ENCODE measurements at regions not wholly inside any gene's neighbourhood (a gene's known extent, or its start where the extent isn't known, plus 50 kb on each side); places are given as distances from the start of the nearest gene placed in this dataset.

DNA sequence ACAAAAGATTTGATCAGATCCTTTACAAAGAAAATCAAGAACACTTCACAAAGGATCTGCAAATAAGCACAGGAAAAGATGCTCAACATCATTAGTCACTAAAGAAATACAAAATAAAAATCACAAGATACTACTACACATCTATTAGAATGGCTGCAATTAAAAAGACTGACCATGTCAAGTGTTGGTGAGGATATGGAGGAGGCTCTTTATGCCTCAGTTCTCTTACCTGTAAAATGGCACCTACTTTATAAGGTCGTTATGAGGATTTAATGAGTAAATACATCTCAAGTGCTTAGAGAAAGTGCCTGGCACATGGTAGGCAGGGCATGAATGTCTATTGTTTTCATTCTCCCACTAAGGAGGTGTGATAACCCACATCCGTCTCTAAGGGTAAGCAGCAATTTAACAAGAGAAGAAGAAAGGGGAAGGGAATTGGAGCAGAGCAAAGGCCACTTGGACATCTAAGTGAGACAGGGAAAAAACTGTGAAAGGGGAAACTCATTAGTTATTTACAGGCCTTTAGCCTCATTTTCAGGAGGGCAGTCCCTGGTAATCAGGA is 157.5 kb upstream of the NFE2L3 start:
- Mint-ChIP-seq H3K4me3 (no peak overlapping the region), H3K27me3 (peaks cover 16% of the 10 kb centered on the region), H3K9me3 (no peaks in the 10 kb centered on the region), H3K4me1 (no peaks in the 10 kb centered on the region), H3K36me3 (no peaks in the 10 kb centered on the region), H3K27ac (no peak overlapping the region)
- DNase-seq, result no peak

DNA sequence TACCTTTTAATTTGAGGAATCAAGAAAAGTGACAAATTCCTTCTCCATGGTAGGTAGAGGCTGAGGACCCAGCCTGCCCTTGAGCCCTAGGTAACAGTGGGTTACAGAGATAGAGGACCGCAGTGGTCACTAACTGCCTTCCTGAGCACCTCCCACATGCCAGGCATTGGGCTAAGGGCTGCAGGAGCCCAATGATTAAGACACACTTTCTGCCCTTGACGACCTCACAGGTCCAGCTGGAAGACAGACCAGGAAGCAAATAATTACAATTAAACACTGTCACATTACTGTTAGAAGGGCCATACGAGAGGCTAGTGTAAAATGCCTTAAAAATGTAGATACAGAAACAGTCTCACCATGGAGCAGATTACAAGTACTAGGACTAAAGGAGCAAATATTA is 156.8 kb upstream of the NFE2L3 start:
- Mint-ChIP-seq H3K4me1 (no peaks in the 10 kb centered on the region), H3K36me3 (no peaks in the 10 kb centered on the region), H3K27ac (no peak overlapping the region), H3K4me3 (no peak overlapping the region), H3K9me3 (no peaks in the 10 kb centered on the region), H3K27me3 (peaks cover 16% of the 10 kb centered on the region)
- no peak for DNase-seq

DNA sequence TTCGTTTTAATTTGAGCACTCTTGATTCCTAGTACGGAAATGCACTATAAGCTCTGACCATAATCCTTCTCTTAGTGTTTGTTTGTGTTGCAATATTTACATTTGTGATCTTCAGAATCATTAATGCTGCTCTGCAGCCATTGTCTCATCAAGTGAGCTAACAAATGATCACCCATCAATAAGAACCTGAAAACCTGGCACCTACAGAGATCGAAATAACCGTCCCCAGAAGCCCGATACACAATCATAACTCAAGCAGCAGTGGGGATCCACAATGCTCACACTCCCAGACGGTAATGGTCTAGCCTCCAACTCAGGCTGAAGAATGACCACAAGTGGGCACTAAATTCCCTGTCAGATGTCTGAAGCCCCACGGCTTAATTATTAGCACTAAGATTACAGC is 156.0 kb upstream of the NFE2L3 start:
- H3K27ac Mint-ChIP-seq, result no peak overlapping the region
- H3K4me3 Mint-ChIP-seq, result no peak overlapping the region
- no peak for DNase-seq
- no peaks in the 10 kb centered on the region for H3K9me3 Mint-ChIP-seq
- no peaks in the 10 kb centered on the region for H3K36me3 Mint-ChIP-seq
- peaks cover 12% of the 10 kb centered on the region for H3K27me3 Mint-ChIP-seq
- no peaks in the 10 kb centered on the region for H3K4me1 Mint-ChIP-seq

DNA sequence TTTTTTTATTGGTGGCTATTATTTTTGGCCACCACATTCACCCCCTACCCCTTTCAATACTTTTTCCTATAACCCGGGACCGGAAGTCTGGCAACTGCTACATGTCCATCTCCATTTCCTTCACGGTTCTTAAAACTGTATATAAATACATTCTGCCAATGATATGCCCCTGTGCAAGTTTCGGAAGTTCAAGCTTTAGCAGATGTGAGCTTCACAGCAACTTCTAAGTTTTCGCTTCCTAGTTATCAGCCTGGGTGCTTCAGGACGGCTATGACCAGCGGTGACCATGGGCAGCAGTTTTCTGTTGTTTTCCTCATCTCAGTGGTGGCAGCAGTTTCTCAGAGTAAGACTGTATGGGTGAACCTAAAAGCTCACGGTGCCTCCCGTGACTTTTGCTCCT is 153.5 kb upstream of the NFE2L3 start:
- H3K27ac Mint-ChIP-seq, result no peak overlapping the region

DNA sequence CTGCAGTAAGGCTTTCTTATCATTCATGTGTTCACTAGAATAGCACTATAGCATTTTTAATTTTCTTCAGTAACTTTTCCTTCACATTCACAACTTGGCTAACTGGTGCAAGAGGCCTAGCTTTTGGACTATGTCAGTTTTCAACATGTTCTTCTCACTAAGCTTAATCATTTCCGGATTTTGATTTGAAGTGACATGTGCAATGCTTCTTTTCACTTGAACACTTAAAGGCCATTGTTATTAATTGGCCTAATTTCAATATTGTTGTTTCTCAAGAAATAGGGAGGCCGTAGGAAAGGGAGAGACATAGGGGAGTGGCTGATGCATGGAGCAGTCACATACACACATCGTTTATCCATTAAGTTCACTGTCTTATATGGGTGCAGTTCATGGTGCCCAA is 151.2 kb upstream of the NFE2L3 start:
- H3K36me3 Mint-ChIP-seq, result no peaks in the 10 kb centered on the region
- peaks cover 18% of the 10 kb centered on the region for H3K27me3 Mint-ChIP-seq
- H3K4me1 Mint-ChIP-seq, result no peaks in the 10 kb centered on the region
- H3K9me3 Mint-ChIP-seq, result no peaks in the 10 kb centered on the region
- no peak for DNase-seq
- H3K4me3 Mint-ChIP-seq, result no peak overlapping the region
- no peak overlapping the region for H3K27ac Mint-ChIP-seq

More for the DNA sequence above, 153.5 kb upstream of the NFE2L3 start:
- H3K36me3 Mint-ChIP-seq, result no peaks in the 10 kb centered on the region
- no peak for DNase-seq
- H3K4me3 Mint-ChIP-seq, result no peak overlapping the region
- peaks cover 18% of the 10 kb centered on the region for H3K27me3 Mint-ChIP-seq
- no peaks in the 10 kb centered on the region for H3K4me1 Mint-ChIP-seq
- H3K9me3 Mint-ChIP-seq, result no peaks in the 10 kb centered on the region

DNA sequence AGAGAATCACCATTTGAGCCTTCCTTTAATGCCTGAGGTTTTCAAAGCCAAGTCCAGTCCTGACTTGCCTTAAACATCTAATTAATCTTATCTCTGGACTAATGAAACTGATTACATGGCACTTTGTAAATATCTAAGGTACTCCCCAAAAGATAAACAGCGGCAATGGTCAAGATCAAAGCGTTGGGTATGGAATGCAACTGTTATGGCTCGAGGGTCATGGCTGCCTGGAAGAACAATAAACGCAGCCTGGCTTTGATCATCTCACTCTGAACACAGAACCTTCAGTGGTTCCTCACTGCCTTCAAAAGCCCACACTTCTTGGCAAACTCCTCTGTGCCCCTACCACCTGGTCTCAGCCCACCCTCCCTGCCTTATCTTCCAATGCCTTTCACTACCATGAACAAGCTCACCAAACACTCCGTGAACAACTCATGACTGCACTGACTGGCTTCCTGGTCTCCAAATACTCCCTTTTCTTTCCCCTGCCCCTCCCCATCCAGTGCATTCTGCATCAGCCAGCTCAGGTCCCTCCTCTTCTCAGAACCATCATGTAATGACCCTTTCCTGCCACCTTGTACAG is 150.2 kb upstream of the NFE2L3 start:
- no peak overlapping the region for H3K27ac Mint-ChIP-seq
- H3K27me3 Mint-ChIP-seq, result peaks cover 21% of the 10 kb centered on the region
- no peaks in the 10 kb centered on the region for H3K4me1 Mint-ChIP-seq
- no peaks in the 10 kb centered on the region for H3K9me3 Mint-ChIP-seq
- H3K4me3 Mint-ChIP-seq, result no peak overlapping the region
- no peaks in the 10 kb centered on the region for H3K36me3 Mint-ChIP-seq
- no peak for DNase-seq

GRCh38 chr7:26005683-26006410 is 146.2 kb upstream of the NFE2L3 start:
- no peak overlapping the region for H3K4me3 Mint-ChIP-seq
- H3K9me3 Mint-ChIP-seq, result no peaks in the 10 kb centered on the region
- peaks cover 18% of the 10 kb centered on the region for H3K27me3 Mint-ChIP-seq
- H3K4me1 Mint-ChIP-seq, result no peaks in the 10 kb centered on the region
- no peak for DNase-seq
- no peaks in the 10 kb centered on the region for H3K36me3 Mint-ChIP-seq
- no peak overlapping the region for H3K27ac Mint-ChIP-seq

- H3K4me1 Mint-ChIP-seq, result no peaks in the 10 kb centered on the region
- peaks cover 18% of the 10 kb centered on the region for H3K27me3 Mint-ChIP-seq
- H3K9me3 Mint-ChIP-seq, result no peaks in the 10 kb centered on the region
- H3K27ac Mint-ChIP-seq, result no peak overlapping the region
- DNase-seq, result no peak
- H3K4me3 Mint-ChIP-seq, result no peak overlapping the region
- H3K36me3 Mint-ChIP-seq, result no peaks in the 10 kb centered on the region
These were observed 145.6 kb upstream of the NFE2L3 start for GRCh38 chr7:26006426-26006825.

DNA sequence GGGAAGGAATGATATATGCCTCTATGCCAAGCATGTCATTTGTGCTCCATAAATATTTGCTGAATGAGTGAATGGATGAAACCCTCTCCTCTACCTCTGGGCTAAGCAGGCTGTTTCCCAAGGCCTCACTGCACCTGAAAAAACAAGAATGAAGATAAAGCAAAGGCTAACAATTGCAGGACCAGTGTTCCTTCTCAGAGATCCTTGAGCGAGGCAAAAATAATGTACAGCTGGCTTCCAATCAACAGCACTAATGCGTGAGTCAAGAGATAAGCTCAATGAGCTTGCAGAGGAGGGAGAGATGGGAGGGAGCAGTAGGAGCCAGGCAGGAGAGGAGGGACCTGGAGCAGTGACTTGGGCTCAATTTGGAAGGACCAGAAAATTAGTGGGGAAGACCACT is 144.5 kb upstream of the NFE2L3 start:
- Mint-ChIP-seq H3K36me3 (no peaks in the 10 kb centered on the region), H3K27ac (no peak overlapping the region), H3K4me3 (no peak overlapping the region), H3K4me1 (no peaks in the 10 kb centered on the region), H3K9me3 (no peaks in the 10 kb centered on the region), H3K27me3 (peaks cover 18% of the 10 kb centered on the region)
- DNase-seq, result no peak

DNA sequence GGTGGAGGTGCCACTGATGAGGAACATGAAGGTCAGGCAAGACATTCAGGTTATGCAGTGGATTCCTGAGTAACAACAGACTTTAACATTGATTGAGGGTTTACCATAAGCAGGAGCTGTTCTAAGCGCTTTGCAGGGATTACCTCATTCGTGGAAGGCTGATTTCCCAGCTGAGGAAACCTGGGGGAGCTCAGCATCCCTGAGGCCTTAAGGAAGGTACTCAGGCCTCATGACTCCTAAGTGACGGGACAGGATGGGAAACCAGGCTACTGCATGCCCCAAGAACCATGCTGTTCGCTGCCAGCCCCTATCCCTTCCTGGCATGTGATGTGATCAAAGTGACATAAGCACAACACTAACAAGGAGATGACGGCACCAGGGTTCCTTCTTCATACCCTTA is 143.6 kb upstream of the NFE2L3 start:
- no peaks in the 10 kb centered on the region for H3K9me3 Mint-ChIP-seq
- H3K27me3 Mint-ChIP-seq, result peaks cover 12% of the 10 kb centered on the region
- H3K4me3 Mint-ChIP-seq, result no peak overlapping the region
- no peaks in the 10 kb centered on the region for H3K4me1 Mint-ChIP-seq
- H3K36me3 Mint-ChIP-seq, result no peaks in the 10 kb centered on the region
- no peak overlapping the region for H3K27ac Mint-ChIP-seq
- DNase-seq, result no peak

GRCh38 chr7:26011039-26011696 is 140.8 kb upstream of the NFE2L3 start:
- Mint-ChIP-seq H3K4me1 (no peaks in the 10 kb centered on the region), H3K27ac (no peak overlapping the region), H3K9me3 (peaks cover 5% of the 10 kb centered on the region), H3K27me3 (peaks cover 12% of the 10 kb centered on the region), H3K4me3 (no peak overlapping the region), H3K36me3 (no peaks in the 10 kb centered on the region)
- no peak for DNase-seq

DNA sequence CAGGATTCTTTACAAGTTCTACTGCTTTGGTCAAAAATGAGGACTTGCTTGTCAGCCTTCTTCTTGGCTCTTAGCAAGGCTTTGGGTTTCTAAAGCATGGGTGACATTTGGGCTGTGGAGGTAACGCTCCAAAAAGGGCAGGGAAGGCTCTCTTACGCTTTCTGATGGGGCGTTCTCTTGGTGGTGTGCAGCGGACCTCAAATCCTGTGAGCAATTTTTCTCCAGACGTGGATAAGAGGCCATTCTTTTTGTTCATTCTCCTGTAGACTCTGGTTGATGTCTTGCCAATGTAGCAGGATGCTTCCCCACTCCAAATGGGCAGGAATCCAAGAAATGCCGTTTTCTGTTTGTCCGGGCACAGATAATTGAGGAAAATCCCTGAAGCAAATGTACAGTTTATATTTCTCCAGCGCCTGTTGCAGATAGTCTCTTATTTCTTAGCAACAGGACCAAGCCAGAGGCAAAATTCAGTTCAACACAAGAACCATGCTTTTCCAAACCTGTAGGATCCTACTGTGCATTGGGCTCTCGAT is 138.4 kb upstream of the NFE2L3 start:
- H3K27me3 Mint-ChIP-seq, result peaks cover 15% of the 10 kb centered on the region
- no peak overlapping the region for H3K27ac Mint-ChIP-seq
- H3K4me1 Mint-ChIP-seq, result no peaks in the 10 kb centered on the region
- H3K9me3 Mint-ChIP-seq, result peaks cover 9% of the 10 kb centered on the region
- no peaks in the 10 kb centered on the region for H3K36me3 Mint-ChIP-seq
- DNase-seq, result no peak
- H3K4me3 Mint-ChIP-seq, result no peak overlapping the region

DNA sequence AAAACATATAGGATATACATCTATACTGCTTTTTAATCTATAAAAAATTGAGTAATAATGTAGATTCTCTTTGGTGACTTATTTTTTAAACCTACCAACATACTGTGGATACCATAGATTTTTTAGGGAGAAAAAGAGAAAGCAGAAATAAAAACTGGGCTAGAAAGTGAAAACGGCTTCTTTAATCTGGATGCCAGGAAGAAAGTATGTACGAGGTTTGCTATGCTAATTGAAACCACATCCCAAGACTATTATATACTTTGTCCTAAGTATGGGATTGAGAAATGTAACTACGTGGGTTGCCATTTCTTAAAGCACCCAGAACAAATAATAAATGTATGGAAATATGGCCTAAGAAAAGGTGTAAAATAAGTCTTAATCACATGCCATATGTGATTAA is 129.0 kb upstream of the NFE2L3 start:
- Mint-ChIP-seq H3K27me3 (peaks cover 6% of the 10 kb centered on the region), H3K4me3 (no peak overlapping the region), H3K9me3 (no peaks in the 10 kb centered on the region), H3K4me1 (no peaks in the 10 kb centered on the region), H3K36me3 (no peaks in the 10 kb centered on the region), H3K27ac (no peak overlapping the region)
- no peak for DNase-seq

GRCh38 chr7:26029911-26030310 is 122.1 kb upstream of the NFE2L3 start:
- Mint-ChIP-seq H3K4me1 (no peaks in the 10 kb centered on the region), H3K27me3 (peaks cover 9% of the 10 kb centered on the region), H3K27ac (no peak overlapping the region), H3K4me3 (no peak overlapping the region), H3K9me3 (no peaks in the 10 kb centered on the region), H3K36me3 (no peaks in the 10 kb centered on the region)
- no peak for DNase-seq

DNA sequence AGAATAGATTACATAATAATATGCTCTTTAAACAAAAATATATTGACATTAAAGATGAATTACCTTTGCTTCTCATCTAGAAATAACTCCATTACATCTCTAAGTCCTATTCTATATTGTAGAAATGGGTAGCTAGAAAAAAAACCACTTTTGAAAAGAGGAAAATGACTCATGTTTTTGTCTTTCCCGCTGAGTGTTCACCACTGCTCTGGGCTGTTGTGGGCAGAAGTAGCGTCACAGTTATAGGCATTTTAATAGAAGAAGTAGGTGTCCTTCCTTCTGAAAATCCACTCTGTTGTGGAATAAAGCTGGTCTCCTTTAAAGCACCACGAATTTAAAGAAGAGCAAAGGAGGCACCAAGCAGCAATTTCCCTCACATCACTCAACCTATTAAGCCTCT is 117.6 kb upstream of the NFE2L3 start:
- H3K27me3 Mint-ChIP-seq, result peaks cover 25% of the 10 kb centered on the region
- H3K36me3 Mint-ChIP-seq, result no peaks in the 10 kb centered on the region
- H3K27ac Mint-ChIP-seq, result no peak overlapping the region
- H3K4me3 Mint-ChIP-seq, result no peak overlapping the region
- peaks cover 9% of the 10 kb centered on the region for H3K4me1 Mint-ChIP-seq
- no peak for DNase-seq
- H3K9me3 Mint-ChIP-seq, result peaks cover 3% of the 10 kb centered on the region
